ENCODE measurements at regions not wholly inside any gene's neighbourhood (a gene's known extent, or its start where the extent isn't known, plus 50 kb on each side); places are given as distances from the start of the nearest gene placed in this dataset.
"Not testable (repeated sequence)": the region's sequence is repeated elsewhere in the genome, so short reads cannot be mapped to it uniquely, and the experiment has no call there.

- DNase-seq, result no peak
Observed at GRCh38 chr3:43236008-43236407, 50.3 kb upstream of the SNRK start.

- DNase-seq, result no peak
Observed at GRCh38 chr3:43233062-43233461, 53.3 kb upstream of the SNRK start.

- DNase-seq, result no peak
Observed at GRCh38 chr3:43231276-43232000, 54.9 kb upstream of the SNRK start.

GRCh38 chr3:43229865-43230264, 56.5 kb upstream of the SNRK start:
- DNase-seq, result not testable (repeated sequence)

- not testable (repeated sequence) for DNase-seq
Observed at GRCh38 chr3:43227685-43228084, 58.7 kb upstream of the SNRK start.

- no peak for DNase-seq
Observed at GRCh38 chr3:43224405-43225073, 61.8 kb upstream of the SNRK start.

GRCh38 chr3:43223670-43224364, 62.5 kb upstream of the SNRK start:
- peak; percentile 48 for DNase-seq

GRCh38 chr3:43222590-43222989, 63.8 kb upstream of the SNRK start:
- no peak for DNase-seq

- DNase-seq, result no peak
Observed at GRCh38 chr3:43221076-43221475, 65.3 kb upstream of the SNRK start.

- DNase-seq, result no peak
Observed at GRCh38 chr3:43219616-43220015, 66.7 kb upstream of the SNRK start.

- no peak for DNase-seq
Observed at GRCh38 chr3:43218921-43219320, 67.4 kb upstream of the SNRK start.

GRCh38 chr3:43218156-43218555, 68.2 kb upstream of the SNRK start:
- DNase-seq, result no peak

GRCh38 chr3:43217633-43218032, 68.7 kb upstream of the SNRK start:
- no peak for DNase-seq

- no peak for DNase-seq
Observed at GRCh38 chr3:43217206-43217605, 69.1 kb upstream of the SNRK start.

- peak; percentile 7 for DNase-seq
Observed at GRCh38 chr3:43215663-43216275, 70.6 kb upstream of the SNRK start.

- DNase-seq, result no peak
Observed at GRCh38 chr3:43215138-43215537, 71.2 kb upstream of the SNRK start.

GRCh38 chr3:43214616-43215015, 71.7 kb upstream of the SNRK start:
- no peak for DNase-seq

- DNase-seq, result no peak
Observed at GRCh38 chr3:43213631-43214030, 72.7 kb upstream of the SNRK start.

- DNase-seq, result no peak
Observed at GRCh38 chr3:43212914-43213611, 73.3 kb upstream of the SNRK start.

GRCh38 chr3:43211681-43212080, 74.7 kb upstream of the SNRK start:
- DNase-seq, result no peak

- no peak for DNase-seq
Observed at GRCh38 chr3:43210049-43211027, 76.0 kb upstream of the SNRK start.

- no peak for DNase-seq
Observed at GRCh38 chr3:43207628-43208085, 78.7 kb upstream of the SNRK start.
